ENCODE measurements at regions not wholly inside any gene's neighbourhood (a gene's known extent, or its start where the extent isn't known, plus 50 kb on each side); places are given as distances from the start of the nearest gene placed in this dataset.

GRCh38 chr4:137378821-137379220 lies 153.5 kb downstream of the PCDH18 start:
- TF ChIP-seq RAD21 (conservative IDR thresholded peaks at IDR 0.05 in 1 of 2, IDR thresholded peaks at IDR 0.05 in 1 of 2), result no peak
- TF ChIP-seq CEBPB (IDR thresholded peaks at IDR 0.05), result no peak
- no peak for TF ChIP-seq EP300 (IDR thresholded peaks at IDR 0.05)
- TF ChIP-seq CTCF (IDR thresholded peaks at IDR 0.05), result no peak
- no peak for TF ChIP-seq EHF (CRISPR knock-in tag; IDR thresholded peaks at IDR 0.05)
- no peak for TF ChIP-seq POLR2A (IDR thresholded peaks at IDR 0.05; ENCODE audit: low read length)
- TF ChIP-seq MAX (IDR thresholded peaks at IDR 0.05), result no peak
- TF ChIP-seq PHF8 (IDR thresholded peaks at IDR 0.05; ENCODE audit: borderline replicate concordance, low read depth), result no peak
- no peak for TF ChIP-seq NR3C1 (IDR thresholded peaks at IDR 0.05)
- no peak for TF ChIP-seq REST (IDR thresholded peaks at IDR 0.05)
- no peak for TF ChIP-seq POLR2AphosphoS2 (conservative IDR thresholded peaks at IDR 0.05; ENCODE audit: low read length)

Data from A549 (cell line).